K562 (cell line): ENCODE measurements at regions not wholly inside any gene's neighbourhood (a gene's known extent, or its start where the extent isn't known, plus 50 kb on each side); places are given as distances from the start of the nearest gene placed in this dataset.

Experiments
- ATAC-seq: fragments of 200-7000 bp; cut with Tn5 transposase; 3 replicates; pipeline ENCODE4 v1.9.1; 2020; ENCODE audit warnings: moderate library complexity
- BruUV-seq: library from RNA; stranded (reverse); fragments of 400-500 nt; replicated peaks from 2 replicates; lab custom pipeline; 2021; lab: Mats Ljungman, UMichigan
- CTCF ChIA-PET: fragments of 300-600 bp; formaldehyde crosslinking; extraction: SDS; loops from one replicate; lab custom pipeline; 2021; ENCODE audit warnings: low intra/inter-chr PET ratio; lab: Yijun Ruan, JAX
- POLR2A ChIA-PET: fragments of 300-600, 350-650 bp; sonication (Branson Sonifier 250); formaldehyde crosslinking; extraction: SDS; loops from one replicate; lab custom pipeline; 2021; ENCODE audit warnings: antibody characterized with exemption, inconsistent platforms; lab: Yijun Ruan, JAX
- DNase-seq, 4 experiments: peaks; one replicate each; pipeline versions ENCODE4 v3.0.0 to v3.0.0-alpha.2; 2011 to 2018; ENCODE audit warnings: low spot score in 3 of 4, mixed read lengths in 3 of 4; ENCODE audit errors: extremely low read depth in 1 of 4
- FAIRE-seq: peaks from 2 replicates; lab custom pipeline; 2011; peaks lifted over from hg19 to GRCh38; lab: Jason Lieb, UNC
- H2AFZ ChIP-seq: 2 replicates; pipeline ENCODE4 v1.6.0; 2011; ENCODE audit warnings: low read depth, low read length, control low read depth, inconsistent platforms
- H3K27ac ChIP-seq: fragments of 200-600 bp; 3 replicates; pipeline ENCODE4 v1.8.0; 2011; ENCODE audit warnings: low read depth, mild to moderate bottlenecking, control low read depth, inconsistent platforms, low read length, moderate library complexity, mixed read lengths; ENCODE audit errors: extremely low read depth
- H3K27me3 ChIP-seq, 2 experiments: fragments of 300-600 bp in 1 of 2; 2 replicates in 1 of 2; 3 replicates in 1 of 2; pipeline versions ENCODE4 v1.6.0 to v1.8.0; 2011; ENCODE audit warnings: inconsistent platforms in 2 of 2, low read length in 2 of 2, mild to moderate bottlenecking in 1 of 2, mixed read lengths in 1 of 2, moderate library complexity in 1 of 2; ENCODE audit not compliant: control insufficient read depth in 2 of 2, insufficient read depth in 2 of 2
- H3K36me3 ChIP-seq: fragments of 300-600 bp; 3 replicates; pipeline ENCODE4 v1.8.0; 2011; ENCODE audit warnings: mild to moderate bottlenecking, low read length, inconsistent platforms; ENCODE audit not compliant: control insufficient read depth, insufficient read depth
- H3K4me1 ChIP-seq, 2 experiments: fragments of 200-600 bp in 1 of 2; replicated peaks in 1 of 2; 2 replicates in 1 of 2; 3 replicates in 1 of 2; pipeline versions ENCODE4 v1.5.1 to v1.8.0; 2011; ENCODE audit warnings: inconsistent platforms in 2 of 2, low read length in 2 of 2, mild to moderate bottlenecking in 1 of 2, mixed read lengths in 1 of 2, moderate library complexity in 1 of 2; ENCODE audit not compliant: control insufficient read depth in 2 of 2, insufficient read depth in 2 of 2
- H3K4me2 ChIP-seq: 2 replicates; pipeline ENCODE4 v1.6.1; 2011; ENCODE audit warnings: low read length, control low read depth, inconsistent platforms, mixed read lengths; ENCODE audit not compliant: insufficient read depth
- H3K4me3 ChIP-seq: fragments of 200-600 bp; sonication (generic), shearing (Covaris generic); 2 replicates; pipeline ENCODE4 v1.5.1; 2016; ENCODE audit warnings: control low read depth, inconsistent platforms
- H3K79me2 ChIP-seq: fragments of 200-600 bp; 3 replicates; pipeline ENCODE4 v1.8.0; 2011; ENCODE audit warnings: low read length, inconsistent platforms; ENCODE audit not compliant: control insufficient read depth, insufficient read depth
- H3K9ac ChIP-seq, 2 experiments: 2 replicates each; pipeline versions ENCODE4 v1.6.0 to v1.6.1; 2011; ENCODE audit warnings: low read depth in 2 of 2, low read length in 2 of 2, control low read depth in 1 of 2, inconsistent platforms in 1 of 2, mild to moderate bottlenecking in 1 of 2, mixed read lengths in 1 of 2; ENCODE audit not compliant: insufficient read depth in 1 of 2
- H3K9me1 ChIP-seq: one replicate; pipeline ENCODE4 v1.6.0; 2011; ENCODE audit warnings: inconsistent platforms, mild to moderate bottlenecking, low read length, moderate library complexity; ENCODE audit not compliant: control insufficient read depth, insufficient read depth
- H3K9me3 ChIP-seq: replicated peaks from 2 replicates; pipeline ENCODE4 v1.5.1; 2011; ENCODE audit warnings: low read depth, low read length, inconsistent platforms; ENCODE audit not compliant: control insufficient read depth, insufficient read depth
- H4K20me1 ChIP-seq: replicated peaks from 2 replicates; pipeline ENCODE4 v1.6.1; 2011; ENCODE audit warnings: low read length, inconsistent platforms, mixed read lengths; ENCODE audit not compliant: control insufficient read depth, insufficient read depth
- BACH1 ChIP-seq: fragments of 200-800 bp; sonication (Bioruptor generic); IDR thresholded peaks from 2 replicates; pipeline ENCODE4 v1.6.1; 2016; ENCODE audit warnings: missing genetic modification characterization, missing compliant biosample characterization
- CHD1 ChIP-seq: fragments of 200-600 bp; sonication (generic); IDR thresholded peaks from one replicate; pipeline ENCODE4 v1.6.1; 2012; ENCODE audit warnings: mild to moderate bottlenecking, moderate library complexity, low read length, inconsistent platforms
- EGR1 ChIP-seq: fragments of 450-650 bp; conservative IDR thresholded peaks from 2 replicates; pipeline ENCODE4 v1.6.1; 2017; ENCODE audit warnings: mild to moderate bottlenecking
- ETV1 ChIP-seq: fragments of 450-650 bp; conservative IDR thresholded peaks from 2 replicates; pipeline ENCODE4 v1.6.1; 2016; ENCODE audit warnings: missing genetic modification characterization, control low read depth, low read depth, missing compliant biosample characterization
- GTF2E2 ChIP-seq: fragments of 200-800 bp; sonication (Bioruptor generic); IDR thresholded peaks from 2 replicates; pipeline ENCODE4 v1.6.1; 2016; ENCODE audit warnings: missing genetic modification characterization, missing compliant biosample characterization
- POU5F1 ChIP-seq: fragments of 150-350 bp; IDR thresholded peaks from 2 replicates; pipeline ENCODE4 v1.6.1; 2014; ENCODE audit warnings: borderline replicate concordance, low read length, low read depth, mild to moderate bottlenecking; ENCODE audit not compliant: partially characterized antibody
- SUPT5H ChIP-seq: fragments of 450-650 bp; IDR thresholded peaks from 2 replicates; pipeline ENCODE4 v1.6.1; 2016
- ZNF445 ChIP-seq: fragments of 250-450 bp; sonication (Bioruptor Pico); IDR thresholded peaks from 2 replicates; pipeline ENCODE4 v1.4.0; 2020; ENCODE audit warnings: low read depth, mild to moderate bottlenecking, moderate library complexity
- ZNF699 ChIP-seq: fragments of 250-450 bp; sonication (Bioruptor Pico); IDR thresholded peaks from 2 replicates; pipeline ENCODE4 v1.8.0; 2021; ENCODE audit warnings: mild to moderate bottlenecking, moderate library complexity; ENCODE audit not compliant: insufficient replicate concordance
- WGBS: fragments of 100-300 bp; shearing (Covaris generic); methylation state at CpG from one replicate; pipeline ENCODE4 v1.1.6; 2016; ENCODE audit warnings: low coverage, mixed read lengths; ENCODE audit not compliant: insufficient coverage; ENCODE audit errors: missing lambda C conversion rate; 5-methylcytosine and 5-hydroxymethylcytosine counted together
- in situ Hi-C: fragments of 300-500 bp; cut with MboI; formaldehyde crosslinking; loops from 4 replicates; pipeline ENCODE4 v1.15.0; 2018; ENCODE audit warnings: inconsistent platforms, mixed read lengths
- intact Hi-C: fragments of 100-400 bp; cut with micrococcal nuclease; formaldehyde crosslinking; loops from 2 replicates; pipeline ENCODE4 v1.14.2; 2022
- TF ChIP-seq, protein P1 (sequence below): fragments of 250-450 bp; sonication (Bioruptor Pico); IDR thresholded peaks from 2 replicates; pipeline ENCODE4 v1.4.0; 2020
- TF ChIP-seq, protein P2 (sequence below): fragments of 200-800 bp; sonication (Bioruptor generic); IDR thresholded peaks from 2 replicates; pipeline ENCODE4 v1.6.1; 2017; ENCODE audit warnings: missing genetic modification characterization, missing compliant biosample characterization
- TF ChIP-seq, protein P3 (sequence below): sonication (generic); formaldehyde crosslinking; IDR thresholded peaks from 2 replicates; pipeline ENCODE4 v1.8.0; 2023; ENCODE audit warnings: mild to moderate bottlenecking, missing genetic modification reagents
- TF ChIP-seq, protein P4 (sequence below): sonication (generic); formaldehyde crosslinking; IDR thresholded peaks from 2 replicates; pipeline ENCODE4 v1.8.0; 2022; ENCODE audit warnings: missing genetic modification reagents, mild to moderate bottlenecking, moderate library complexity, borderline replicate concordance

DNA sequence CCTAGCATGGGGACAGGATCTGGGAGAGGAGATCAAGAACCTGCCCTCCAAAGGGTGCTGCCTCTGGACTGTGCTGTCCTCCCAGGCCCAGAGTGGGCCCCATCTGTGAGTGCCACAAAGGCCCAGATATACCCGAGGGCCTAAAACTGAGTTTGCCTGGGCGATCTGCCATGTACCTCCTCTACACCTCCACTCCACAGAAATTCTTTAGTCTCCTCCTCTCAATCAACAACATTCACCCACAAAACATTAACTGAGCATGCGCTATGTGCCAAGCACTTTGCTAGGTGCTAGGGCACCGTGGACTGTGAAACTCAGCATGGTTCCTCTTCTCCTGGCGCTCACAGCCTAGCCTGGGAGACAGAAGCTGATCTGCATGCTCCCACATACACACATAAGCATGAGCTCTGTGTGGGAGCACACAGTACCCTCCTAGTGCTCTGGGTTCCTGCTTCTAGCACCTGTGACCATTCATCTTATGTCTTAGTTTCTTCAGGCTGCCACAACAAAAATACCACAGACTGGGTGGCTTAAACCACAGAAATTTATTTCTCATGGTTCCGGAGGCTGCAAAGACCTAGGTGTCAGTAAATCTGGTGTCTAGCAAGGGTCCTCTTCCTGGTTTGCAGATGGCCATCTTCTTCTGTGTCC lies 82.0 kb upstream of the FSTL4 start:
- DNase-seq (no peak), FAIRE-seq (no peak), ATAC-seq (no peak)
- Histone ChIP-seq H3K27me3 (peaks cover 3 to 22% of the 10 kb centered on the region in 2 experiments; a peak in 2 of 5 replicates), H3K4me1 (no peaks in the 10 kb centered on the region), H3K9me3 (no peaks in the 10 kb centered on the region), H4K20me1 (peaks cover 3% of the 10 kb centered on the region; the same call in 1 of the 2 replicates), H3K36me3 (no peaks in the 10 kb centered on the region), H3K4me2 (no peak overlapping the region), H2AFZ (no peak overlapping the region), H3K79me2 (no peaks in the 10 kb centered on the region), H3K4me3 (no peak overlapping the region), H3K9me1 (no peaks in the 10 kb centered on the region), H3K9ac (no peak overlapping the region), H3K27ac (no peak overlapping the region)
- intact Hi-C loops (no loop called here), in situ Hi-C loops (no loop called here)
- CTCF ChIA-PET = no interaction called here
- WGBS = 0% methylated on average over 6 of the region's 6 CpGs
- POLR2A ChIA-PET = interaction anchor here (0.6 kb wide), 1 partner anchor 30 kb away, joined by 3 read pairs; no protein-coding TSS in a partner anchor
- no TSS peak for BruUV-seq
- no peak for TF ChIP-seq BACH1
- TF ChIP-seq POU5F1 = no peak
- TF ChIP-seq ZNF699 (CRISPR knock-in tag) = no peak
- TF ChIP-seq, protein P1, sequence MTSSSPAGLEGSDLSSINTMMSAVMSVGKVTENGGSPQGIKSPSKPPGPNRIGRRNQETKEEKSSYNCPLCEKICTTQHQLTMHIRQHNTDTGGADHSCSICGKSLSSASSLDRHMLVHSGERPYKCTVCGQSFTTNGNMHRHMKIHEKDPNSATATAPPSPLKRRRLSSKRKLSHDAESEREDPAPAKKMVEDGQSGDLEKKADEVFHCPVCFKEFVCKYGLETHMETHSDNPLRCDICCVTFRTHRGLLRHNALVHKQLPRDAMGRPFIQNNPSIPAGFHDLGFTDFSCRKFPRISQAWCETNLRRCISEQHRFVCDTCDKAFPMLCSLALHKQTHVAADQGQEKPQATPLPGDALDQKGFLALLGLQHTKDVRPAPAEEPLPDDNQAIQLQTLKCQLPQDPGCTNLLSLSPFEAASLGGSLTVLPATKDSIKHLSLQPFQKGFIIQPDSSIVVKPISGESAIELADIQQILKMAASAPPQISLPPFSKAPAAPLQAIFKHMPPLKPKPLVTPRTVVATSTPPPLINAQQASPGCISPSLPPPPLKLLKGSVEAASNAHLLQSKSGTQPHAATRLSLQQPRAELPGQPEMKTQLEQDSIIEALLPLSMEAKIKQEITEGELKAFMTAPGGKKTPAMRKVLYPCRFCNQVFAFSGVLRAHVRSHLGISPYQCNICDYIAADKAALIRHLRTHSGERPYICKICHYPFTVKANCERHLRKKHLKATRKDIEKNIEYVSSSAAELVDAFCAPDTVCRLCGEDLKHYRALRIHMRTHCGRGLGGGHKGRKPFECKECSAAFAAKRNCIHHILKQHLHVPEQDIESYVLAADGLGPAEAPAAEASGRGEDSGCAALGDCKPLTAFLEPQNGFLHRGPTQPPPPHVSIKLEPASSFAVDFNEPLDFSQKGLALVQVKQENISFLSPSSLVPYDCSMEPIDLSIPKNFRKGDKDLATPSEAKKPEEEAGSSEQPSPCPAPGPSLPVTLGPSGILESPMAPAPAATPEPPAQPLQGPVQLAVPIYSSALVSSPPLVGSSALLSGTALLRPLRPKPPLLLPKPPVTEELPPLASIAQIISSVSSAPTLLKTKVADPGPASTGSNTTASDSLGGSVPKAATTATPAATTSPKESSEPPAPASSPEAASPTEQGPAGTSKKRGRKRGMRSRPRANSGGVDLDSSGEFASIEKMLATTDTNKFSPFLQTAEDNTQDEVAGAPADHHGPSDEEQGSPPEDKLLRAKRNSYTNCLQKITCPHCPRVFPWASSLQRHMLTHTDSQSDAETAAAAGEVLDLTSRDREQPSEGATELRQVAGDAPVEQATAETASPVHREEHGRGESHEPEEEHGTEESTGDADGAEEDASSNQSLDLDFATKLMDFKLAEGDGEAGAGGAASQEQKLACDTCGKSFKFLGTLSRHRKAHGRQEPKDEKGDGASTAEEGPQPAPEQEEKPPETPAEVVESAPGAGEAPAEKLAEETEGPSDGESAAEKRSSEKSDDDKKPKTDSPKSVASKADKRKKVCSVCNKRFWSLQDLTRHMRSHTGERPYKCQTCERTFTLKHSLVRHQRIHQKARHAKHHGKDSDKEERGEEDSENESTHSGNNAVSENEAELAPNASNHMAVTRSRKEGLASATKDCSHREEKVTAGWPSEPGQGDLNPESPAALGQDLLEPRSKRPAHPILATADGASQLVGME = no peak
- TF ChIP-seq GTF2E2 = no peak
- TF ChIP-seq EGR1 = no peak
- TF ChIP-seq, protein P2, sequence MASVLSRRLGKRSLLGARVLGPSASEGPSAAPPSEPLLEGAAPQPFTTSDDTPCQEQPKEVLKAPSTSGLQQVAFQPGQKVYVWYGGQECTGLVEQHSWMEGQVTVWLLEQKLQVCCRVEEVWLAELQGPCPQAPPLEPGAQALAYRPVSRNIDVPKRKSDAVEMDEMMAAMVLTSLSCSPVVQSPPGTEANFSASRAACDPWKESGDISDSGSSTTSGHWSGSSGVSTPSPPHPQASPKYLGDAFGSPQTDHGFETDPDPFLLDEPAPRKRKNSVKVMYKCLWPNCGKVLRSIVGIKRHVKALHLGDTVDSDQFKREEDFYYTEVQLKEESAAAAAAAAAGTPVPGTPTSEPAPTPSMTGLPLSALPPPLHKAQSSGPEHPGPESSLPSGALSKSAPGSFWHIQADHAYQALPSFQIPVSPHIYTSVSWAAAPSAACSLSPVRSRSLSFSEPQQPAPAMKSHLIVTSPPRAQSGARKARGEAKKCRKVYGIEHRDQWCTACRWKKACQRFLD (CRISPR knock-in tag) = no peak
- TF ChIP-seq, protein P3, sequence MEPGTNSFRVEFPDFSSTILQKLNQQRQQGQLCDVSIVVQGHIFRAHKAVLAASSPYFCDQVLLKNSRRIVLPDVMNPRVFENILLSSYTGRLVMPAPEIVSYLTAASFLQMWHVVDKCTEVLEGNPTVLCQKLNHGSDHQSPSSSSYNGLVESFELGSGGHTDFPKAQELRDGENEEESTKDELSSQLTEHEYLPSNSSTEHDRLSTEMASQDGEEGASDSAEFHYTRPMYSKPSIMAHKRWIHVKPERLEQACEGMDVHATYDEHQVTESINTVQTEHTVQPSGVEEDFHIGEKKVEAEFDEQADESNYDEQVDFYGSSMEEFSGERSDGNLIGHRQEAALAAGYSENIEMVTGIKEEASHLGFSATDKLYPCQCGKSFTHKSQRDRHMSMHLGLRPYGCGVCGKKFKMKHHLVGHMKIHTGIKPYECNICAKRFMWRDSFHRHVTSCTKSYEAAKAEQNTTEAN (CRISPR knock-in tag) = no peak
- no peak for TF ChIP-seq SUPT5H
- no peak for TF ChIP-seq CHD1
- TF ChIP-seq ZNF445 (CRISPR knock-in tag) = no peak
- no peak for TF ChIP-seq ETV1
- TF ChIP-seq, protein P4, sequence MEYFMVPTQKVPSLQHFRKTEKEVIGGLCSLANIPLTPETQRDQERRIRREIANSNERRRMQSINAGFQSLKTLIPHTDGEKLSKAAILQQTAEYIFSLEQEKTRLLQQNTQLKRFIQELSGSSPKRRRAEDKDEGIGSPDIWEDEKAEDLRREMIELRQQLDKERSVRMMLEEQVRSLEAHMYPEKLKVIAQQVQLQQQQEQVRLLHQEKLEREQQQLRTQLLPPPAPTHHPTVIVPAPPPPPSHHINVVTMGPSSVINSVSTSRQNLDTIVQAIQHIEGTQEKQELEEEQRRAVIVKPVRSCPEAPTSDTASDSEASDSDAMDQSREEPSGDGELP (CRISPR knock-in tag) = no peak
